Endothelial cell of umbilical vein (primary cell): ENCODE measurements at regions not wholly inside any gene's neighbourhood (a gene's known extent, or its start where the extent isn't known, plus 50 kb on each side); places are given as distances from the start of the nearest gene placed in this dataset.

Source experiments
- CTCF ChIP-seq, 2 donors: IDR thresholded peaks; 1 replicate in 1 of 2; 2 replicates in 1 of 2; pipeline ENCODE4 v1.5.1; 2011; ENCODE audit warnings: low read length in 2 of 2, mild to moderate bottlenecking in 2 of 2, moderate library complexity in 2 of 2, control low read depth in 1 of 2, inconsistent platforms in 1 of 2, low read depth in 1 of 2; ENCODE audit not compliant: insufficient read depth in 1 of 2; ENCODE audit errors: extremely low read depth in 1 of 2
- EZH2 ChIP-seq: IDR thresholded peaks from 2 replicates; pipeline ENCODE4 v1.6.1; 2012; ENCODE audit warnings: borderline replicate concordance, low read depth, mild to moderate bottlenecking, moderate library complexity, low read length, inconsistent platforms; ENCODE audit not compliant: severe bottlenecking
- FOS ChIP-seq: IDR thresholded peaks from 2 replicates; pipeline ENCODE4 v1.6.1; 2011; ENCODE audit warnings: mild to moderate bottlenecking, low read length, moderate library complexity, borderline replicate concordance; ENCODE audit not compliant: insufficient read depth
- JUN ChIP-seq: IDR thresholded peaks from 2 replicates; pipeline ENCODE4 v1.6.1; 2011; ENCODE audit warnings: borderline replicate concordance, low read depth; ENCODE audit not compliant: insufficient read length, insufficient read depth
- MAX ChIP-seq: IDR thresholded peaks from 2 replicates; pipeline ENCODE4 v1.6.1; 2011; ENCODE audit not compliant: insufficient read depth, insufficient read length
- MYC ChIP-seq: IDR thresholded peaks from one replicate; pipeline ENCODE4 v1.6.1; 2011; ENCODE audit warnings: mild to moderate bottlenecking, low read depth, low read length
- POLR2A ChIP-seq: IDR thresholded peaks from 2 replicates; pipeline ENCODE4 v1.6.1; 2012; ENCODE audit warnings: low read depth, mild to moderate bottlenecking, control low read depth, low read length
- POLR2AphosphoS5 ChIP-seq: IDR thresholded peaks from 2 replicates; pipeline ENCODE4 v1.6.1; 2012; ENCODE audit warnings: low read depth, mild to moderate bottlenecking, control low read depth, low read length, moderate library complexity; ENCODE audit not compliant: insufficient read depth

- no peak for TF ChIP-seq MAX
- no peak for TF ChIP-seq POLR2AphosphoS5
- no peak for TF ChIP-seq POLR2A
- TF ChIP-seq CTCF (IDR thresholded peaks at IDR 0.05; ENCODE audit: extremely low read depth in 1 of 2, insufficient read depth in 1 of 2, low read depth in 1 of 2, low read length in 2 of 2) = no peak
- no peak for TF ChIP-seq MYC
- no peak for TF ChIP-seq EZH2
- no peak for TF ChIP-seq JUN
- no peak for TF ChIP-seq FOS
Observed at GRCh38 chr16:79421126-79421525, 179.4 kb downstream of the MAF start.
